ENCODE measurements at regions not wholly inside any gene's neighbourhood (a gene's known extent, or its start where the extent isn't known, plus 50 kb on each side); places are given as distances from the start of the nearest gene placed in this dataset.

DNA sequence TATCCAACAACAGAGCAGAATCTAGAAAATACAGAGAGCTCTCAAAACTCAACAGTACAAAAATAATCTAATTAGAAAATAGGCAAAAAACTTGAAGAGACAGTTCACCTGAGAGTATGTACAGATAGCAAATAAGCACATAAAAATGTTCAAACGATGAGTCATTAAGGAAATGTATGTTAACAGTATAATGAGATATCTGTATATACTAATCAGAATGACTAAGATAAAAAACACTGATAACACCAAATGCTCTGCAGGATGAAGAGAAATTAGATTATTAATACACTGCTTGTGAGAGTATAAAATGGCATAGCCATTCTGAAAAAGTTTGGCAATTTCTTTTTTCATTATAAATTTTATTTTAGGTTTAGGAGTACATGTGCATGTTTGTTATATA, 1307.6 kb upstream of the GOT2 start:
- TF ChIP-seq NFE2L1 (CRISPR knock-in tag; IDR thresholded peaks at IDR 0.05; ENCODE audit: borderline replicate concordance) (no peak), EHMT2 (IDR thresholded peaks at IDR 0.05; ENCODE audit: borderline replicate concordance, low read depth, low read length) (no peak), CTCF (CRISPR knock-in tag; IDR thresholded peaks at IDR 0.05) (no peak), ZNF878 (CRISPR knock-in tag; IDR thresholded peaks at IDR 0.05) (no peak), TCF7L2 (IDR thresholded peaks at IDR 0.05; ENCODE audit: low read depth, low read length) (no peak)

All from HepG2 (cell line).